LNCAP (cell line): ENCODE measurements at regions not wholly inside any gene's neighbourhood (a gene's known extent, or its start where the extent isn't known, plus 50 kb on each side); places are given as distances from the start of the nearest gene placed in this dataset.

ENCODE experiments used
- CTCF ChIP-seq: fragments of 450-650 bp; IDR thresholded peaks from 2 replicates; pipeline ENCODE4 v1.5.1; 2017; ENCODE audit warnings: mild to moderate bottlenecking

- TF ChIP-seq CTCF, result no peak
Observed at GRCh38 chr17:77535435-77535834, 394.7 kb downstream of the SEC14L1 start.

DNA sequence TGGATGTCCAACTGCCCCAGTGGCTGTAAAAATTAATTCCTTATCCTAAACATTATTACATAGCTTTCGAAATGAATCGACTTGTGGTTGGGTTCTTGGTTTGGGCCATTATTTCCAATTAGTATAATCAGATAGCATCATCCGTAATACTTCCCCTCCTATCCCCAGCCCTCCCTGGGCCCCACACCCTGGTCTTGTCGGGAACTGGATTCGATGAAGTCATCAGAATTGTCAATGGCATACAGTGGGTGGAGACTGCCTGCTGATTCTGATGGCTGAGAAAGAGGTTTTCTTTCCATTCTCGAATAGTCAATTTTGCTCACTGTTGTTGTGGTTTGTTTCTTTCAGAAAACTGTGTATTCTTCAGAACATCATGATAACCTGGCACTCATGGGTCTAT lies 395.1 kb downstream of the SEC14L1 start:
- TF ChIP-seq CTCF, result no peak

DNA sequence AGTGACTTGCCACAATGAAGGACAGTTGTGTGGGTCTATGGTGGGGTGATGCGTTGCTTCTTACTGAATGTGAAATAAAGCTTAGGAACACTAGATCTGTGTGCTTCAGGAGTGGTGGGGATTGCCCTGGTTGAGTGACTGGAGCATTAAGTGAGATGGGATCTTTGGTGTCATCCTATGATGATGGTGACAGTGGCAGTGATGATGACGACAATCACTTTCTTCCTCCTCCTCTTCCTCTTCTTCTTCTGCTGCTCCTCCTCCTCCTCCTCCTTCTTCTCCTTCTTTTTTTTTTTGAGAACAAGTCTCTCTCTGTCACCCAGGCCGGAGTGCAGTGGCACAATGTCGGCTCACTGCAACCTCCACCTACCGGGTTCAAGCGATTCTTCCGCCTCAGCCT lies 396.8 kb downstream of the SEC14L1 start:
- no peak for TF ChIP-seq CTCF

GRCh38 chr17:77540531-77540930 lies 399.8 kb downstream of the SEC14L1 start:
- TF ChIP-seq CTCF, result no peak

DNA sequence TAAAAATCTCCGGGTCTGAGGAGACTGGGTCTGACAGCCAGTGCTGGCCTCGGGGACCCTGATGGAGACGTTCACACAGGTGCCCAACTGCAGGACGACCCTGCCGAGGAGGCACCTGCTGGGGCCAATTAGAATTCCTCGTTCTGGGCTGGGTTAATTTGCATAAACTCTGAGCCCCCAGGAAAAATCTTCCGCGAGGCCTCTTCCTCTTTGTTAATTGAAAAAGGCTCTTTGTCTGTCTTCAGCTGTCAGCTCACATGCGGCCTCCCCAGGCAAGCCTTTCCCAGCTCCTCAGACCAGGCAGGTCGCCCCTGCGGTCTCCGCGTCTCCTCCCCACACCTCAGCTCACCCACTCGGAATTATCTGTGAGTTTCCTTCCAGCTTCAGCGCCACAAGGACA lies 400.2 kb downstream of the SEC14L1 start:
- TF ChIP-seq CTCF, result no peak

DNA sequence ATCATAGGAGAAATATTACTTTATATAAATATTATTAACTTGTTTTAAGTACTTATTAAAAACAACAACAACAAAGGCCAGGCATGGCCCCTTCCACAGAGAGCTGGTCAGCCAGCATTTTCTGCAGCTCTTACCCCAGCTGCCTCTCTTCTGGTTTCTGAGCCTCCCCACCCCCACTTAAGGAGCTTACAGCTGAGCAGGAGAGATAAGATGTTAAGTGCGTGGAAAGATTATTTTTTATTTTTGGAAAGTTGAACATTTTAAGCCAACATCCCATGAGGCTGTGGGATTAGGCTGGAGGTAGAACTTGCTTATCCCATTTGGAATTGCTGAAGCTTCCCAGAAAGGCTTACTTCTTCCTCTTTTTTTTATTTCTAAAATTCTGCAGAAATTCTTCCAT lies 401.2 kb downstream of the SEC14L1 start:
- no peak for TF ChIP-seq CTCF

DNA sequence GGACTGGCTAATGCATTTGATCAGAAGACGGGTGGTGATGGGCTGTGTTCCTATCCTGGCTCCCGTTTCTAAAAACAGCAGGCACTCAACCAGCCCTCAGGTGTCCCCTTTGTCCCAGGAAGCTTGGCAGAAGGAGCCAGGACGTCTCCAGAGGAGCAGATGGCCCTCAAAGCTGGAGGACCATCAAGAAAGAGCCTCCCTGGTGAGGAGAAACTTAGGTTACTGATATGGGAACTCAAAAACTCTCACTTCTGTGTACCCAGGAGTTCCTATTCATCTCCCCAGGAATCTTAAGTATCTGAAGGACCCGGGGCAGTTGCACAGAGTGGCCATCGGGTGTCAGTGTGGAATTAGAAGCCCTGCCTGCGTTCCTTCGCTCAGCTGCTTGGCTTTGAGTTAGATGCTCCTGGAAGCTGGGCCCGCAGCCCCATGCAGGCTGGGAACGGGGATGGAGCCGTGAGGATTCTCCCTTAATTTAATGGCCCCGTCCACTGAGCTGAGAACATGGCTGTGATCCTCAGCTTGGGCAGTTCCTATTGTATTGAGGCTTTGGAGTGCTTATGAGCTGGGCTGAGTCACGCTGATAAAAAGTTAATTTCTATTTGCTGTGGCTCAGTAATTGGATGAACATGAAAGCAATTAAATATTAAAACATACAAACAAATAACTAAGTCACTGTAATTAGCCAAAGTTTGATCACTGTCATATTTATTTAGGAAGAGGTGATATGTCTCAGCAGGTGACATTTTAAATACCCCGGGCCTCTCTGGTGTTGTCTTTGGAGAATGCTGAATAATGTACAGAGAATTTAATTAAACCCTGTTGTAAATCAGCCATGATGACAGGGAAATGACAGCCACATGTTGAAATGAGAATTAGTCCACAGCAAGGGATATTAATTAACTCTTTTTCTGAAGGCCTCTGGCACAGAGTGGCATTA lies 402.1 kb downstream of the SEC14L1 start:
- TF ChIP-seq CTCF, result peak; percentile 96

DNA sequence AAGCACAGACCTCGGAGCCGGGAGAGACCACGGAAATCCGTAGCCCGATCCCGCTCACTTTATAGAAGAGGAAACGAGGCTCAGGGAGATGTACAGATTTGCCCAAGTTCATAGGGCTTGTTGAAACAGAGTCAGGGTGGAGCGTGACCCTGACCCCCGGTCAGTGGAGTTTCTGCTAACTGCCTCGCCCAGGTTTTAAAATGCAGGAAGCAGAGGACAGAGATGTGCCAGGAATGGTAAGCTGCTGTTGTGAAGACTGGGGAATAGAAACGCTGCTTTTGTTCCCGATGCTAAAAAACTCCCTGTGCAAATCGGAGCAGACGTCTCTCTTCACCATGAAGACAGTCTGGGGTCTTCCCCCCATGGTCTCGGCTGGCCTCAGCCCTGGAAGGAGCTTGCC lies 403.0 kb downstream of the SEC14L1 start:
- TF ChIP-seq CTCF, result no peak
